GM10266 (cell line): ENCODE measurements at regions not wholly inside any gene's neighbourhood (a gene's known extent, or its start where the extent isn't known, plus 50 kb on each side); places are given as distances from the start of the nearest gene placed in this dataset.

ENCODE experiments used
- DNase-seq: peaks from one replicate; pipeline ENCODE4 v3.0.0; 2012; ENCODE audit errors: extremely low spot score
- TF ChIP-seq, protein P1 (sequence below): IDR thresholded peaks from 2 replicates; pipeline ENCODE4 v1.5.1; 2012; ENCODE audit warnings: mild to moderate bottlenecking, low read depth; ENCODE audit not compliant: control insufficient read depth, insufficient read depth; ENCODE audit errors: missing control alignments

DNA sequence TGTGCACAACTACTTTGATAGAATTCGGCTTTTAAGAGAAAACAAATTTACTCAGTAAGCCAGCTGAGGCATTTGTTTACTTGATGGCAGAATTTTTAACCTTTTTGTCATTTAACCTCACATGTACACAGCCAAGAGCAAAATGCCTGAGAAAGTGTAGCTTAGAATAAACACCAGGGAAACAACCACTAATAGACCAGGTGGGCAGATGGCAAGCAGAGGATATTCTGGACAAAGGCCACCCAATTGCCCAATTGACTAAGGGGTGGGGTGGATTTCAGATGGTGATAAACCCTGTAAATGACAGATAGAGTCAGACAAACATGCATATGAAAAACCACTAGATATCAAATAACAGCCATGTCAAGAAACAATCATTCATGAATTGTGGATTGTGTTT lies 190.7 kb upstream of the FBXL4 start:
- TF ChIP-seq, protein P1, sequence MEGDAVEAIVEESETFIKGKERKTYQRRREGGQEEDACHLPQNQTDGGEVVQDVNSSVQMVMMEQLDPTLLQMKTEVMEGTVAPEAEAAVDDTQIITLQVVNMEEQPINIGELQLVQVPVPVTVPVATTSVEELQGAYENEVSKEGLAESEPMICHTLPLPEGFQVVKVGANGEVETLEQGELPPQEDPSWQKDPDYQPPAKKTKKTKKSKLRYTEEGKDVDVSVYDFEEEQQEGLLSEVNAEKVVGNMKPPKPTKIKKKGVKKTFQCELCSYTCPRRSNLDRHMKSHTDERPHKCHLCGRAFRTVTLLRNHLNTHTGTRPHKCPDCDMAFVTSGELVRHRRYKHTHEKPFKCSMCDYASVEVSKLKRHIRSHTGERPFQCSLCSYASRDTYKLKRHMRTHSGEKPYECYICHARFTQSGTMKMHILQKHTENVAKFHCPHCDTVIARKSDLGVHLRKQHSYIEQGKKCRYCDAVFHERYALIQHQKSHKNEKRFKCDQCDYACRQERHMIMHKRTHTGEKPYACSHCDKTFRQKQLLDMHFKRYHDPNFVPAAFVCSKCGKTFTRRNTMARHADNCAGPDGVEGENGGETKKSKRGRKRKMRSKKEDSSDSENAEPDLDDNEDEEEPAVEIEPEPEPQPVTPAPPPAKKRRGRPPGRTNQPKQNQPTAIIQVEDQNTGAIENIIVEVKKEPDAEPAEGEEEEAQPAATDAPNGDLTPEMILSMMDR = no peak
- no peak for DNase-seq

DNA sequence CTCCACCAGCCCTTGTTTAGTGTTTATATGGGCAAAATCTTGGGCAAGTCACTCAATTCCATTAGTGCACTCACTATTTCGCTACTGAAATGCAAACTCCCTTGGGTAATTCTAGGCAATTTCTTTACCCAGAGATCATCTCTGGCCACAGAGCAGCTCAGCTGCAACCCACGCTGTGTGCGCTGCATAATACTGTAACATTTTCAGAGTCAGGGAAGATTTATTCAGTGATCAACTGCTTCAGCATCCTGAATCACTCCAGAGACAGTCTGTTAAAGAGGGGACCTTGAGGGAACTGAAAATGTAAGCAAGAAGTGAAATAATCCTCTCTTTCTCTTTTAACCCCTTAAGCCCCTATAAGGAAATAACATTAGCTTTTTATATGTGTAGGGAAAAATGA lies 189.6 kb upstream of the FBXL4 start:
- DNase-seq = no peak
- TF ChIP-seq, protein P1 = no peak

DNA sequence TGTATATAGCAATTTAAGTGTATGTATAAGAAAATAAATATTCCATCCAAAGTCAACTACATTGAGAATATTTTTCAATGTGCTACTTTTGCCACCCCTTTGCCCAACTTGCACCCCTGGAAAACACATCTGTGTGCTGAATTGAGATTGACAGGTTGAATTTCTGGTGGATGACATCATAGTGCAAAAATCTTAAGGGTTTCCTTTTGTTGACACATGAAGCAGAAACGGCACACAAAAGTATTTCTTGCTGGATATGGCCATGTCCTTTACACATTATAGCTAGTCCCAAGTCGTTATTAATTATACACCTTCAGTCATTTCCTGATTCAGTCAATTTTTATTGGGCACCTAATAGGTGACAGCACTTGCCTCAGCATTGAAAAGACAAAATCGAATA lies 188.7 kb upstream of the FBXL4 start:
- TF ChIP-seq, protein P1 = no peak

DNA sequence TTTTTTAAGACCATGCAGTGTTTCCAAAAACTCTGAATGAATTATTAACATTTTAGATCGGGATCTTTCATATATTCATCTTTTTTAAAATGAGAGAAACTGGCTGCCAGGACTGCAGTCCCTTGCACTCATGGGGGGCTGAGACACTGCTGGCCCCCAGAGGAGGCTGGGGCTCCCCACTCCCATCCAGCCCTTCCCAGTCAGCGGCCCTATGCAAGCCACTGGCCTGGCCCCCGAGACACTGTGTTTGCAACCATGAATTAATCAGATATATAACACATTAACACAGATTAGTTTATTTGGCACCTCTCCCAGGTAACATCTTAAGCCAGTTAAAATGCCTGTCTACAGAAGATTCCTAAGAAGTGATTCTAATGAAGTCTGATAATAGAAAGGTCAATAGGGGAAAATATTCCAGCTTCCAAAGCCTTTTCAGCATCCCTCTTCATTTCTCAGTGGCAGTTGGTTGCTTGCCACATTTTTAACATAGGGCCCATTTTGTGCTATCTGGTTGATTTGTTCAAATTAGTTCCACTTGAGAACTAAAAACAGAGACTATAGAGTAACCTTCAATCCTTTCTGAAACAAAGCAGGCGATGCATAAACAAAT lies 184.4 kb upstream of the FBXL4 start:
- TF ChIP-seq, protein P1 = no peak
- no peak for DNase-seq

More for the DNA sequence above, 188.7 kb upstream of the FBXL4 start:
- DNase-seq = no peak

DNA sequence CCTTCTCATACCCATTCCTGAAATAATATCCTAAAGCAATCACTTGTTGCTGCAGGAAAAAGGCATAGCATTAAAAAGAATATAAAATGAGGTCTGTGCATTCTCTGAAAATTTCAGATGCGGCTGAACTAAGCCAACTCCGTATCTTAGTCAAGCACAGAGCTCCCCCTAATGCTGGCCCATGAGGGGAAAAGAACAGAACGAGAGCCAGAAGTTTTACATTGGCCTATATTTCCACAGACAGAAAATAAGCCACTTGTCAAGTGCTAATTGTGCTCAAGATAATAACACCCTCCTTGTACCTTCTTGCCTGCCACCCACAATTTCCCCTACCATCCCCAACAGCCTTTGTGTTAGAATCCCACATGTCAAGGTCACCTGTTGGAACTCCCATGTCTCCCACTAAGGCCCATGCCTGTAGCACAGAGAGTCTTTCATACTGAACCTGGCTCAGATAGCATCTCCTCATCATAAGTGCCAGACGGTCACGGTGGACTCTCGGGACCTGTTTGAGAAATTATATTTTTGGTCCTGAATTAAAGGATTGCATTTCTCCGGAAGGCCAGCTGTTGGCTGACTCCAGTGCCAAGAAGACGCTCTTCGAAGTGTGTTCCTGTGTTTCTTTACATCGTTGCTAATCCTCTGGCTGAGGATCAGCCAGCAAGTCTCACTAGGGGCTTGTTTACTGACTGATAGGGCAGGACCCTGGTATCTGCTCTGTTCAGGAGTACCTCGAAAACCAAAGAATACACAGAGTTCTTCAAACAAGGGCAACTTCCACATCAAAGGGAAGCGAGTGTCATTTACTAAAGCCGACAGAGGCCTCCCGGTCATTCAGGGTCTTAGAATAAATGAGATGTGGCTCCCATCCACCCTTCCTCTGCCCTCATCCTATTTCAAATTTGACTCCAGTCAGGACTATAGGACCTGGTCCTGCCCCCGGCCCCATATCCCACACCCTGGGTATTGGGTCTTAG lies 183.4 kb upstream of the FBXL4 start:
- DNase-seq = no peak
- TF ChIP-seq, protein P1 = no peak

DNA sequence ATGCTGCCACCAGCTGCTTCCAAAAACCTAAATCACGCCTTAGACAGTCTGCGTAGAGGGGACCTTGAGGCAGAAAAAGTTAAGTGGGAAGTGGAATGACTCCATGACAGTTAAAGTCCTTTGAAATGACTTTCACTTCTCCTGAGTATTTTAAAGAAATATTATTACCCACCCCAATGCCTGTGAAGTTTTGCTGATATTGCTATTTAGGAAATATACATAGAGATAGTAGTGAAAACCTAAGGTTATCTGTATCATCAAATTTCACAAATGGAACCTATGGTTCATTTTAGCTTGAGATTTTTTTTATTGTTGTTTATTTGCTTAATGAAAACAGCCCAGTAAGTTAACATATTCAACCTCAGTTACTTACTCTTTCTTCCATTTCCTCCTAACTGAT lies 182.1 kb upstream of the FBXL4 start:
- DNase-seq = no peak
- TF ChIP-seq, protein P1 = no peak

DNA sequence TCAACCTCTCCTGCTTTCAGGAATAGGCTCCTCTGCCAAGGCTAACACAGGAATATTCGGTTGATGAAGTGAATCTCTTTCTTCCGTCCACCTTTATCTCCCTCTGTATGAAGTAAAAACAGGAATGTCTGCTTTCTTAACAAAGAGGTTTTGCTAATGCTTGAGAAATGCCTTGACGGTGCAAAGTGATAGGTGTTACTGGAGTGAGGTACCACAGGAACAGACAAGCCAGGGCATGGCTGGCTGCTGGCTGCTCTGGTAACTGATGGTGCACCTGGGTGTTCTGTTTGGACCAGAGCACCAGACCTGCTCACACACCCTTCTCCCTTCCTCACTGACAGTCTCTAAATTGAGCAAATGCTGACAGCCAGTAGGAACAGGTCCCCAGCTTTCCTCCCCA lies 174.0 kb upstream of the FBXL4 start:
- TF ChIP-seq, protein P1 = no peak
- DNase-seq = no peak
